ENCODE measurements at regions not wholly inside any gene's neighbourhood (a gene's known extent, or its start where the extent isn't known, plus 50 kb on each side); places are given as distances from the start of the nearest gene placed in this dataset.

GRCh38 chr6:160911949-160912348 is 79.6 kb upstream of the MAP3K4 start:
- DNase-seq: no peak

GRCh38 chr6:160912411-160912810 is 79.2 kb upstream of the MAP3K4 start:
- no peak for DNase-seq

GRCh38 chr6:160917572-160917971 is 74.0 kb upstream of the MAP3K4 start:
- no peak for DNase-seq

- DNase-seq: no peak
These were observed 71.7 kb upstream of the MAP3K4 start for GRCh38 chr6:160919723-160920440.

GRCh38 chr6:160921095-160921494 is 70.5 kb upstream of the MAP3K4 start:
- no peak for DNase-seq

- no peak for DNase-seq
These were observed 65.0 kb upstream of the MAP3K4 start for GRCh38 chr6:160926281-160927276.

- DNase-seq: no peak
These were observed 64.2 kb upstream of the MAP3K4 start for GRCh38 chr6:160927416-160927815.

- DNase-seq: no peak
These were observed 62.2 kb upstream of the MAP3K4 start for GRCh38 chr6:160929361-160929760.

- DNase-seq: no peak
These were observed 61.7 kb upstream of the MAP3K4 start for GRCh38 chr6:160929831-160930230.

GRCh38 chr6:160930547-160931377 is 60.8 kb upstream of the MAP3K4 start:
- DNase-seq: peak; percentile 38

GRCh38 chr6:160931378-160932310 is 59.9 kb upstream of the MAP3K4 start:
- DNase-seq: no peak

GRCh38 chr6:160933256-160933655 is 58.3 kb upstream of the MAP3K4 start:
- DNase-seq: no peak

- no peak for DNase-seq
These were observed 57.4 kb upstream of the MAP3K4 start for GRCh38 chr6:160934157-160934556.

- no peak for DNase-seq
These were observed 51.4 kb upstream of the MAP3K4 start for GRCh38 chr6:160940197-160940596.

Measured in DMS79 treated with DMSO at 0.1 percent for 48 hours (cell line).